SK-N-SH (cell line): ENCODE measurements at regions not wholly inside any gene's neighbourhood (a gene's known extent, or its start where the extent isn't known, plus 50 kb on each side); places are given as distances from the start of the nearest gene placed in this dataset.

Experiments
- CTCF ChIA-PET: fragments of 300-600, 350-600 bp; formaldehyde crosslinking; extraction: SDS; loops from one replicate; lab custom pipeline; 2021; lab: Yijun Ruan, JAX
- POLR2A ChIA-PET: fragments of 350-600 bp; sonication (Branson Sonifier 250); formaldehyde crosslinking; extraction: SDS; loops from one replicate; lab custom pipeline; 2020; ENCODE audit warnings: antibody characterized with exemption, inconsistent platforms; lab: Yijun Ruan, JAX
- DNase-seq: peaks from one replicate; pipeline ENCODE4 v3.0.0; 2012
- H2AFZ ChIP-seq: fragments of 200-600 bp; sonication (generic); 2 replicates; pipeline ENCODE4 v1.8.1; 2016; ENCODE audit warnings: antibody characterized with exemption, mild to moderate bottlenecking, low read depth
- H3F3A ChIP-seq: fragments of 200-600 bp; sonication (generic); replicated peaks from 2 replicates; pipeline ENCODE3; 2016; ENCODE audit warnings: antibody characterized with exemption, mild to moderate bottlenecking; ENCODE audit not compliant: insufficient read depth
- H3K27ac ChIP-seq, 2 experiments: fragments of 200-500 bp in 1 of 2; fragments of 200-600 bp in 1 of 2; sonication (Bioruptor generic) in 1 of 2; sonication (generic), shearing (Covaris generic) in 1 of 2; 2 replicates each; pipeline versions ENCODE4 v1.5.1 to v1.6.1; 2014 to 2016; ENCODE audit warnings: low read depth in 2 of 2, inconsistent platforms in 1 of 2, low read length in 1 of 2, mild to moderate bottlenecking in 1 of 2, mixed read lengths in 1 of 2
- H3K27me3 ChIP-seq: fragments of 200-600 bp; sonication (generic), shearing (Covaris generic); 2 replicates; pipeline ENCODE4 v1.6.1; 2016; ENCODE audit warnings: mixed run types; ENCODE audit not compliant: insufficient read depth
- H3K36me3 ChIP-seq, 2 experiments: fragments of 200-500 bp in 1 of 2; fragments of 200-600 bp in 1 of 2; sonication (Bioruptor generic) in 1 of 2; sonication (generic) in 1 of 2; replicated peaks in 1 of 2; 2 replicates each; pipeline versions ENCODE3 to v1.5.1; 2014 to 2016; ENCODE audit warnings: low read length in 1 of 2, mild to moderate bottlenecking in 1 of 2; ENCODE audit not compliant: insufficient read depth in 2 of 2, control insufficient read depth in 1 of 2
- H3K4me1 ChIP-seq, 2 experiments: fragments of 200-500 bp in 1 of 2; fragments of 200-600 bp in 1 of 2; sonication (Bioruptor generic) in 1 of 2; sonication (generic), shearing (Covaris generic) in 1 of 2; 2 replicates each; pipeline versions ENCODE4 v1.5.1 to v1.6.1; 2014 to 2016; ENCODE audit warnings: low read depth in 1 of 2, low read length in 1 of 2, mixed run types in 1 of 2; ENCODE audit not compliant: insufficient read depth in 2 of 2, control insufficient read depth in 1 of 2
- H3K4me2 ChIP-seq: fragments of 200-600 bp; sonication (generic), shearing (Covaris generic); 2 replicates; pipeline ENCODE4 v1.6.1; 2017; ENCODE audit warnings: mixed run types
- H3K4me3 ChIP-seq, 2 experiments: fragments of 200-500 bp in 1 of 2; fragments of 200-600 bp in 1 of 2; sonication (Bioruptor generic) in 1 of 2; sonication (generic), shearing (Covaris generic) in 1 of 2; 2 replicates each; pipeline versions ENCODE4 v1.5.1 to v1.8.1; 2014 to 2016; ENCODE audit warnings: low read depth in 2 of 2, inconsistent platforms in 1 of 2, low read length in 1 of 2, mild to moderate bottlenecking in 1 of 2, mixed read lengths in 1 of 2, moderate library complexity in 1 of 2
- H3K79me2 ChIP-seq: fragments of 200-600 bp; sonication (generic); 2 replicates; pipeline ENCODE4 v1.8.1; 2017; ENCODE audit warnings: mild to moderate bottlenecking; ENCODE audit not compliant: insufficient read depth
- H3K9ac ChIP-seq: fragments of 200-600 bp; sonication (generic); 2 replicates; pipeline ENCODE4 v1.6.1; 2017; ENCODE audit warnings: mixed run types
- H3K9me2 ChIP-seq: fragments of 200-600 bp; sonication (generic); 2 replicates; pipeline ENCODE4 v1.6.1; 2017; ENCODE audit warnings: mixed run types
- H3K9me3 ChIP-seq: fragments of 200-600 bp; sonication (generic); 2 replicates; pipeline ENCODE4 v1.6.1; 2017; ENCODE audit warnings: mixed run types, mild to moderate bottlenecking, moderate library complexity
- H4K20me1 ChIP-seq: fragments of 200-600 bp; sonication (generic); 2 replicates; pipeline ENCODE4 v1.6.1; 2017; ENCODE audit warnings: mild to moderate bottlenecking, mixed run types; ENCODE audit not compliant: insufficient read depth
- CHD2 ChIP-seq: fragments of 150-350 bp; IDR thresholded peaks from 2 replicates; pipeline ENCODE4 v1.6.1; 2018; ENCODE audit warnings: low read length; ENCODE audit not compliant: partially characterized antibody
- EP300 ChIP-seq, 2 experiments: IDR thresholded peaks; 2 replicates each; pipeline versions ENCODE4 v1.4.0 to v1.6.1; 2012; ENCODE audit warnings: borderline replicate concordance in 1 of 2, low read depth in 1 of 2, low read length in 1 of 2
- FOSL2 ChIP-seq: IDR thresholded peaks from 2 replicates; pipeline ENCODE4 v1.4.0; 2012; ENCODE audit warnings: low read depth, mild to moderate bottlenecking, moderate library complexity, borderline replicate concordance
- FOXJ3 ChIP-seq: sonication (generic); formaldehyde crosslinking; IDR thresholded peaks from 2 replicates; pipeline ENCODE4 v1.5.1; 2020; ENCODE audit warnings: mild to moderate bottlenecking, missing genetic modification reagents
- FOXM1 ChIP-seq: IDR thresholded peaks from 2 replicates; pipeline ENCODE4 v1.4.0; 2012; ENCODE audit warnings: low read depth, mild to moderate bottlenecking
- GABPA ChIP-seq: IDR thresholded peaks from 2 replicates; pipeline ENCODE4 v1.4.0; 2012; ENCODE audit warnings: low read depth, mild to moderate bottlenecking
- JUND ChIP-seq: IDR thresholded peaks from 2 replicates; pipeline ENCODE4 v1.4.0; 2012
- MAX ChIP-seq: IDR thresholded peaks from 2 replicates; pipeline ENCODE4 v1.4.0; 2012; ENCODE audit warnings: low read depth
- NFIC ChIP-seq: IDR thresholded peaks from 2 replicates; pipeline ENCODE4 v1.4.0; 2012; ENCODE audit warnings: borderline replicate concordance
- PBX3 ChIP-seq: IDR thresholded peaks from 2 replicates; pipeline ENCODE4; 2012
- POLR2AphosphoS5 ChIP-seq: IDR thresholded peaks from 2 replicates; pipeline ENCODE4 v1.6.1; 2012; ENCODE audit warnings: low read depth, low read length
- RAD21 ChIP-seq: IDR thresholded peaks from 2 replicates; pipeline ENCODE4 v1.6.1; 2012; ENCODE audit warnings: mild to moderate bottlenecking, low read length
- RCOR1 ChIP-seq: fragments of 150-350 bp; IDR thresholded peaks from 2 replicates; pipeline ENCODE4 v1.6.1; 2017; ENCODE audit warnings: antibody characterized with exemption, low read length
- RFX5 ChIP-seq: IDR thresholded peaks from 2 replicates; pipeline ENCODE4 v1.6.1; 2012; ENCODE audit warnings: mild to moderate bottlenecking, improper control_type of control experiment, low read length
- RXRA ChIP-seq: IDR thresholded peaks from 2 replicates; pipeline ENCODE4 v1.4.0; 2012; ENCODE audit warnings: low read depth, mild to moderate bottlenecking, borderline replicate concordance
- SIN3A ChIP-seq: IDR thresholded peaks from 2 replicates; pipeline ENCODE4 v1.6.1; 2012; ENCODE audit warnings: low read depth, mild to moderate bottlenecking, low read length, moderate library complexity, borderline replicate concordance
- TAF1 ChIP-seq: IDR thresholded peaks from 2 replicates; pipeline ENCODE4 v1.6.1; 2012; ENCODE audit warnings: low read depth, mild to moderate bottlenecking, low read length, moderate library complexity, borderline replicate concordance
- TCF12 ChIP-seq: IDR thresholded peaks from 2 replicates; pipeline ENCODE4 v1.4.0; 2012
- YY1 ChIP-seq: IDR thresholded peaks from 2 replicates; pipeline ENCODE4 v1.4.0; 2012; ENCODE audit warnings: low read depth, mild to moderate bottlenecking
- ZBTB33 ChIP-seq: IDR thresholded peaks from 2 replicates; pipeline ENCODE4 v1.4.0; 2012; ENCODE audit warnings: low read depth, borderline replicate concordance
- WGBS: methylation state at CpG from one replicate; pipeline ENCODE4 v1.1.6; 2017; ENCODE audit warnings: low lambda C conversion rate; 5-methylcytosine and 5-hydroxymethylcytosine counted together
- TF ChIP-seq, protein P1 (sequence below): IDR thresholded peaks from 2 replicates; pipeline ENCODE4 v1.4.0; 2012; ENCODE audit warnings: low read depth, borderline replicate concordance

DNA sequence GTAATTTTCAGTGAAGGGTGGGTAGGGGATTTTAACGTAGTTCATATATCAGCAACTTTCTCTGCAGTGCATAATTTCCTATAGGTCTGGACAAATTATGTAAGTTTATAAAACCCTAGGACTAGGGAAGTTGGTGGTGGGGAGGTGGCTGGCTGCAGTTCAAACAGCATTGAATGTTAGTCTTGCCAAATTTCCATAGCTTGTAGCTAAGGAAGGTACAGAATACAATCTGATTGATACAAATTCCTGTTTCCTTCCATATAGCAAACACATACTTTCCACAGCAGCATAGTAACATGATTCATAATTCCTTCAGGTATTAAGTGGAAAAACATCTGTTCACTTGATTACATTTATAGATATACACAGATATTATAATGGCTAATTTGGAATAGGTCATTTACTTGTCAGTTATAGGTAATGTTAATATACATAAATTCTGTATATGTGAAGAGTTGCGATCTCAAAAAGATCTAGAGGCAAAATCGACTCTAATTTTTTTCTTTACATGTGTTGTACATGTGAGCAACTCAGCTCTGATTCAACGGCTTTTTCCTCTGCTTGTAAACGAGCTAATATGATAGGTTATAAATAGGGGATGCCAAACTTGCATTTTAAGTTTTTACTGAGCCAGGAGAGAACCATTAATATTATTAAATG is 233.4 kb upstream of the CSNK1A1L start:
- Histone ChIP-seq H3K4me3 (no peak overlapping the region), H3K36me3 (no peaks in the 10 kb centered on the region), H3K9me2 (no peaks in the 10 kb centered on the region), H3K9ac (no peak overlapping the region), H3K9me3 (no peaks in the 10 kb centered on the region), H3K4me1 (no peaks in the 10 kb centered on the region; a peak in 1 of 4 replicates)
- no peak for DNase-seq
- POLR2A ChIA-PET, result no interaction called here
- no peak for TF ChIP-seq YY1
- TF ChIP-seq PBX3, result no peak
- TF ChIP-seq TCF12, result no peak
- TF ChIP-seq ZBTB33, result no peak
- TF ChIP-seq MAX, result no peak
- no peak for TF ChIP-seq TAF1
- no peak for TF ChIP-seq RXRA
- TF ChIP-seq, all 33 proteins: peak for 0
- H2AFZ ChIP-seq, result no peak overlapping the region
- H3K79me2 ChIP-seq, result no peaks in the 10 kb centered on the region
- H4K20me1 ChIP-seq, result no peaks in the 10 kb centered on the region
- WGBS, result 4% methylated on average over 5 of the region's 5 CpGs
- H3K27ac ChIP-seq, result no peak overlapping the region
- no peak overlapping the region for H3K4me2 ChIP-seq
- H3K27me3 ChIP-seq, result no peaks in the 10 kb centered on the region
- no peaks in the 10 kb centered on the region for H3F3A ChIP-seq
- CTCF ChIA-PET, result no interaction called here

GRCh38 chr13:37326334-37326733 is 220.9 kb upstream of the CSNK1A1L start:
- no peak overlapping the region for H2AFZ ChIP-seq
- no peak overlapping the region for H3K9ac ChIP-seq
- H3K79me2 ChIP-seq, result no peaks in the 10 kb centered on the region; the same call in 1 of the 2 replicates
- H3K27me3 ChIP-seq, result no peaks in the 10 kb centered on the region
- no peaks in the 10 kb centered on the region for H3K36me3 ChIP-seq
- peaks cover 7% of the 10 kb centered on the region for H3F3A ChIP-seq
- H4K20me1 ChIP-seq, result no peaks in the 10 kb centered on the region
- 40% methylated on average over 2 of the region's 2 CpGs for WGBS
- no peak overlapping the region for H3K4me2 ChIP-seq
- H3K4me3 ChIP-seq, result no peak overlapping the region
- CTCF ChIA-PET, result no interaction called here
- no peak overlapping the region for H3K27ac ChIP-seq
- POLR2A ChIA-PET, result no interaction called here
- no peak for TF ChIP-seq EP300 (IDR thresholded peaks at IDR 0.05; ENCODE audit: borderline replicate concordance in 1 of 2, low read depth in 1 of 2, low read length in 1 of 2)
- no peak for TF ChIP-seq CHD2
- TF ChIP-seq, protein P1, sequence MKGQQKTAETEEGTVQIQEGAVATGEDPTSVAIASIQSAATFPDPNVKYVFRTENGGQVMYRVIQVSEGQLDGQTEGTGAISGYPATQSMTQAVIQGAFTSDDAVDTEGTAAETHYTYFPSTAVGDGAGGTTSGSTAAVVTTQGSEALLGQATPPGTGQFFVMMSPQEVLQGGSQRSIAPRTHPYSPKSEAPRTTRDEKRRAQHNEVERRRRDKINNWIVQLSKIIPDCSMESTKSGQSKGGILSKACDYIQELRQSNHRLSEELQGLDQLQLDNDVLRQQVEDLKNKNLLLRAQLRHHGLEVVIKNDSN, result no peak
- TF ChIP-seq FOXM1, result no peak
- no peak for TF ChIP-seq NFIC
- TF ChIP-seq JUND, result no peak
- no peak for TF ChIP-seq FOXJ3 (CRISPR knock-in tag)
- no peak for TF ChIP-seq RAD21
- no peak for TF ChIP-seq SIN3A
- no peak for TF ChIP-seq RFX5
- no peak for TF ChIP-seq ZBTB33
- TF ChIP-seq YY1, result no peak
- TF ChIP-seq POLR2AphosphoS5, result no peak
- no peak for TF ChIP-seq GABPA
- no peak for TF ChIP-seq FOSL2
- no peak for TF ChIP-seq RCOR1
- no peaks in the 10 kb centered on the region for H3K4me1 ChIP-seq
- DNase-seq, result no peak
- peaks cover 17% of the 10 kb centered on the region for H3K9me3 ChIP-seq
- no peaks in the 10 kb centered on the region for H3K9me2 ChIP-seq
